Liver (tissue), 8 donors: ENCODE measurements at regions not wholly inside any gene's neighbourhood (a gene's known extent, or its start where the extent isn't known, plus 50 kb on each side); places are given as distances from the start of the nearest gene placed in this dataset.

Source experiments
- DNase-seq: peaks from one replicate; pipeline ENCODE4 v3.0.0-alpha.2; 2017; ENCODE audit warnings: low spot score
- H3K27ac ChIP-seq, 2 donors: one replicate each; pipeline ENCODE4 v1.7.0; 2013; ENCODE audit warnings: inconsistent platforms in 2 of 2, low read length in 2 of 2, control low read depth in 1 of 2, low read depth in 1 of 2, mild to moderate bottlenecking in 1 of 2
- H3K27me3 ChIP-seq, 4 donors: one replicate each; pipeline versions ENCODE4 v1.6.1 to v1.7.0; 2013; ENCODE audit warnings: low read length in 3 of 4, inconsistent platforms in 1 of 4, mild to moderate bottlenecking in 1 of 4, moderate library complexity in 1 of 4; ENCODE audit not compliant: control insufficient read depth in 4 of 4, insufficient read depth in 4 of 4
- H3K36me3 ChIP-seq, 4 donors: one replicate each; pipeline versions ENCODE4 v1.6.1 to v1.7.0; 2013; ENCODE audit warnings: low read length in 3 of 4, mild to moderate bottlenecking in 3 of 4, low read depth in 1 of 4, moderate library complexity in 1 of 4; ENCODE audit not compliant: control insufficient read depth in 4 of 4, insufficient read depth in 3 of 4
- H3K4me1 ChIP-seq, 4 donors: one replicate each; pipeline versions ENCODE4 v1.6.1 to v1.7.0; 2013; ENCODE audit warnings: low read length in 3 of 4, mild to moderate bottlenecking in 3 of 4, moderate library complexity in 1 of 4; ENCODE audit not compliant: control insufficient read depth in 4 of 4, insufficient read depth in 4 of 4
- H3K4me3 ChIP-seq, 3 donors: one replicate each; pipeline versions ENCODE4 v1.6.1 to v1.7.0; 2013; ENCODE audit warnings: low read length in 3 of 3, control low read depth in 1 of 3, low read depth in 1 of 3, mild to moderate bottlenecking in 1 of 3
- H3K9ac ChIP-seq, 2 donors: one replicate each; pipeline ENCODE4 v1.7.0; 2013; ENCODE audit warnings: low read length in 2 of 2, mild to moderate bottlenecking in 2 of 2, moderate library complexity in 2 of 2, control low read depth in 1 of 2, low read depth in 1 of 2
- H3K9me3 ChIP-seq, 4 donors: one replicate each; pipeline versions ENCODE4 v1.6.1 to v1.7.0; 2013; ENCODE audit warnings: low read length in 3 of 4; ENCODE audit not compliant: control insufficient read depth in 4 of 4
- ATF3 ChIP-seq: IDR thresholded peaks from 2 replicates; pipeline ENCODE4 v1.6.1; 2016; ENCODE audit warnings: antibody characterized with exemption
- EGR1 ChIP-seq, 2 donors: IDR thresholded peaks; 2 replicates each; pipeline ENCODE4 v1.6.1; 2016 to 2018; ENCODE audit warnings: antibody characterized with exemption in 2 of 2, low read depth in 2 of 2
- FOXA1 ChIP-seq: IDR thresholded peaks from 2 replicates; pipeline ENCODE4 v1.6.1; 2016; ENCODE audit warnings: antibody characterized with exemption
- FOXA2 ChIP-seq: IDR thresholded peaks from 2 replicates; pipeline ENCODE4 v1.6.1; 2016; ENCODE audit warnings: antibody characterized with exemption
- HNF4A ChIP-seq, 2 donors: conservative IDR thresholded peaks; 2 replicates each; pipeline ENCODE4 v1.6.1; 2016; ENCODE audit warnings: antibody characterized with exemption in 2 of 2, mild to moderate bottlenecking in 2 of 2
- HNF4G ChIP-seq: IDR thresholded peaks from 2 replicates; pipeline ENCODE4 v1.6.1; 2016; ENCODE audit warnings: antibody characterized with exemption
- MAX ChIP-seq: IDR thresholded peaks from 2 replicates; pipeline ENCODE4 v1.6.1; 2016; ENCODE audit warnings: antibody characterized with exemption
- NR2F2 ChIP-seq: IDR thresholded peaks from 2 replicates; pipeline ENCODE4 v1.6.1; 2016; ENCODE audit warnings: antibody characterized with exemption
- RAD21 ChIP-seq, 2 donors: IDR thresholded peaks; 2 replicates each; pipeline ENCODE4 v1.6.1; 2016; ENCODE audit warnings: antibody characterized with exemption in 2 of 2, mild to moderate bottlenecking in 2 of 2
- REST ChIP-seq: IDR thresholded peaks from 2 replicates; pipeline ENCODE4 v1.6.1; 2016; ENCODE audit warnings: antibody characterized with exemption, mild to moderate bottlenecking
- RXRA ChIP-seq, 2 donors: IDR thresholded peaks; 2 replicates each; pipeline ENCODE4 v1.6.1; 2017 to 2018; ENCODE audit warnings: antibody characterized with exemption in 2 of 2, mild to moderate bottlenecking in 1 of 2
- SP1 ChIP-seq: IDR thresholded peaks from 2 replicates; pipeline ENCODE4 v1.6.1; 2018; ENCODE audit warnings: antibody characterized with exemption, mild to moderate bottlenecking
- TAF1 ChIP-seq: conservative IDR thresholded peaks from 2 replicates; pipeline ENCODE4 v1.6.1; 2016; ENCODE audit warnings: antibody characterized with exemption, mild to moderate bottlenecking
- YY1 ChIP-seq: IDR thresholded peaks from 2 replicates; pipeline ENCODE4 v1.6.1; 2016; ENCODE audit warnings: antibody characterized with exemption, mild to moderate bottlenecking
- ZBTB33 ChIP-seq: IDR thresholded peaks from 2 replicates; pipeline ENCODE4 v1.6.1; 2016; ENCODE audit warnings: antibody characterized with exemption
- WGBS: extraction: QIAGEN DNeasy Blood & Tissue Kit; methylation state at CpG from one replicate; pipeline ENCODE4 v1.1.7; 2013; 5-methylcytosine and 5-hydroxymethylcytosine counted together
- TF ChIP-seq, protein P1 (sequence below): fragments of 150-350 bp; IDR thresholded peaks from 2 replicates; pipeline ENCODE4 v1.5.1; 2017; ENCODE audit warnings: improper control_type of control experiment, low read depth, low read length; ENCODE audit not compliant: missing input control
- donor health status: healthy.
- donor health status: healthy.
- donor health status: healthy.
- donor health status: healthy.
- donor health status: healthy.

DNA sequence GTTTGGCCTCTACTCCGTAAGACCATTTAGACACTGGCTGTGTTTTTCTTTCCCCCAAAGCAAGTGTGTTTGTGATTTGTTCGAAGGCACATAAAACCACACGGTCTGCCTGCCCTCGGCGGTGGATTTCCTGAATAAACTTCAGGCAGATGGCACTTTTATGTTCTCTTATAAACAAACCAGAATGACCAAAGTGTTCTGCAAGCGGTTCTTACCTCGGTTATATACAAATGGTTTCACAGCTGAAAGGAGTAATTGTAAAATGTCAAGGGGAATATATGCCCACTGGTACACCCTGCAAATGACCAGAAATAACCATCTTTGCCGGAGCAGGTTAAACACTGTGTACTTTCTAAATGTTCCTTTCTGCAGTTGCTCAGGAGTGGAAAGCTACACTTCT is 1475.8 kb upstream of the TMEM132C start:
- no peak overlapping the region for H3K27ac ChIP-seq
- H3K9ac ChIP-seq = no peak overlapping the region
- H3K4me3 ChIP-seq = no peak overlapping the region
- no peaks in the 10 kb centered on the region for H3K4me1 ChIP-seq
- 70% methylated on average over 8 of the region's 8 CpGs for WGBS
- H3K36me3 ChIP-seq = no peaks in the 10 kb centered on the region
- H3K27me3 ChIP-seq = no peaks in the 10 kb centered on the region
- TF ChIP-seq SP1 = no peak
- no peak for TF ChIP-seq MAX
- peaks cover 0 to 2% (median 0%) of the 10 kb centered on the region in 4 donors for H3K9me3 ChIP-seq
- DNase-seq = no peak

DNA sequence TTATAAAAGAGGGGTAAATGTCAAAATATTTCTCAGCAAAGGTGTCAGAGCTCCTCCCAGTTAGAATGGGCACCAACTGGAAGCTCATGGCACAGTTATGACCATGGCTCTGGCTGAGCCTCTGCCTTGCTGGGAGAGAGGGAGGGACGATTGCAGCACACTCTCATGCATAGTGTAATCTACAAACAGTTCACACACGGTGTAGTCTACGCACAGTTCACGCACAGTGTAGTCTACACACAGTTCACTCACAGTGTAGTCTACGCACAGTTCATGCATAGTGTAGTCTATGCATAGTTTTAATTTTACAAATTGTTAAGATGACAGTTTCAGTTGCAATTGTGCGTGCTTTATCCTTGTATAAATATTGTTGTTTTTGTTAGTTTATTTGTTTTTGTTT is 1474.6 kb upstream of the TMEM132C start:
- Histone ChIP-seq H3K9me3 (peaks cover 0 to 2% (median 0%) of the 10 kb centered on the region in 4 donors), H3K36me3 (no peaks in the 10 kb centered on the region), H3K4me3 (no peak overlapping the region), H3K27ac (no peak overlapping the region), H3K9ac (no peak overlapping the region), H3K27me3 (no peaks in the 10 kb centered on the region), H3K4me1 (no peaks in the 10 kb centered on the region)
- DNase-seq = no peak
- TF ChIP-seq EGR1 (IDR thresholded peaks at IDR 0.05; ENCODE audit: low read depth in 2 of 2) (no peak), TAF1 (no peak), ZBTB33 (no peak), FOXA1 (no peak), SP1 (no peak), RAD21 (IDR thresholded peaks at IDR 0.05) (no peak), NR2F2 (no peak), YY1 (no peak), FOXA2 (no peak), HNF4A (conservative IDR thresholded peaks at IDR 0.05) (no peak), REST (no peak), ATF3 (no peak), RXRA (IDR thresholded peaks at IDR 0.05) (no peak), HNF4G (no peak)
- TF ChIP-seq, protein P1, sequence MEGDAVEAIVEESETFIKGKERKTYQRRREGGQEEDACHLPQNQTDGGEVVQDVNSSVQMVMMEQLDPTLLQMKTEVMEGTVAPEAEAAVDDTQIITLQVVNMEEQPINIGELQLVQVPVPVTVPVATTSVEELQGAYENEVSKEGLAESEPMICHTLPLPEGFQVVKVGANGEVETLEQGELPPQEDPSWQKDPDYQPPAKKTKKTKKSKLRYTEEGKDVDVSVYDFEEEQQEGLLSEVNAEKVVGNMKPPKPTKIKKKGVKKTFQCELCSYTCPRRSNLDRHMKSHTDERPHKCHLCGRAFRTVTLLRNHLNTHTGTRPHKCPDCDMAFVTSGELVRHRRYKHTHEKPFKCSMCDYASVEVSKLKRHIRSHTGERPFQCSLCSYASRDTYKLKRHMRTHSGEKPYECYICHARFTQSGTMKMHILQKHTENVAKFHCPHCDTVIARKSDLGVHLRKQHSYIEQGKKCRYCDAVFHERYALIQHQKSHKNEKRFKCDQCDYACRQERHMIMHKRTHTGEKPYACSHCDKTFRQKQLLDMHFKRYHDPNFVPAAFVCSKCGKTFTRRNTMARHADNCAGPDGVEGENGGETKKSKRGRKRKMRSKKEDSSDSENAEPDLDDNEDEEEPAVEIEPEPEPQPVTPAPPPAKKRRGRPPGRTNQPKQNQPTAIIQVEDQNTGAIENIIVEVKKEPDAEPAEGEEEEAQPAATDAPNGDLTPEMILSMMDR = no peak
- WGBS = 81% methylated on average over 6 of the region's 6 CpGs
